Panc1 (cell line): ENCODE measurements at regions not wholly inside any gene's neighbourhood (a gene's known extent, or its start where the extent isn't known, plus 50 kb on each side); places are given as distances from the start of the nearest gene placed in this dataset.

Experiments used
- CTCF ChIP-seq: fragments of 450-650 bp; IDR thresholded peaks from 2 replicates; pipeline ENCODE4 v1.5.1; 2017; ENCODE audit warnings: mild to moderate bottlenecking
- POLR2AphosphoS5 ChIP-seq: IDR thresholded peaks from 2 replicates; pipeline ENCODE4 v1.6.1; 2012; ENCODE audit warnings: mild to moderate bottlenecking, low read depth, low read length, moderate library complexity
- TCF7L2 ChIP-seq: IDR thresholded peaks from 2 replicates; pipeline ENCODE4 v1.6.1; 2011; ENCODE audit warnings: mild to moderate bottlenecking, low read depth, low read length, inconsistent platforms

- no peak for TF ChIP-seq CTCF
- TF ChIP-seq TCF7L2: no peak
- no peak for TF ChIP-seq POLR2AphosphoS5
Measured at GRCh38 chr11:127230392-127230791, 229.8 kb upstream of the KIRREL3 start.
